Body of pancreas (tissue), 4 donors: ENCODE measurements at regions not wholly inside any gene's neighbourhood (a gene's known extent, or its start where the extent isn't known, plus 50 kb on each side); places are given as distances from the start of the nearest gene placed in this dataset.

Source experiments
- ATAC-seq: fragments of 150-250 bp; one replicate; pipeline ENCODE4 v1.9.1; 2016
- DNase-seq, 4 donors: peaks; one replicate each; pipeline ENCODE4 v3.0.0-alpha.2; 2019
- H3K27ac ChIP-seq, 4 donors: fragments of 200-600 bp; sonication (generic); 1 replicate in 3 of 4; 2 replicates in 1 of 4; pipeline versions ENCODE4 v1.5.1 to v1.6.1; 2016 to 2019; ENCODE audit warnings: mild to moderate bottlenecking in 1 of 4, mixed read lengths in 1 of 4, moderate library complexity in 1 of 4
- H3K27me3 ChIP-seq, 2 donors: fragments of 200-600 bp; sonication (generic); one replicate each; pipeline ENCODE4 v1.6.0; 2016; ENCODE audit warnings: mild to moderate bottlenecking in 1 of 2
- H3K36me3 ChIP-seq, 2 donors: fragments of 200-600 bp; sonication (generic); replicated peaks in 1 of 2; 2 replicates each; pipeline ENCODE4 v1.5.1; 2016; ENCODE audit warnings: low read depth in 2 of 2; ENCODE audit not compliant: insufficient read depth in 1 of 2
- H3K4me1 ChIP-seq: fragments of 200-600 bp; sonication (generic); one replicate; pipeline ENCODE4 v1.6.0; 2016
- H3K4me3 ChIP-seq, 2 donors: fragments of 200-600 bp; sonication (generic); 1 replicate in 1 of 2; 2 replicates in 1 of 2; pipeline ENCODE4 v1.5.1; 2016 to 2019
- H3K9me3 ChIP-seq, 3 donors: fragments of 200-600 bp; sonication (generic); 1 replicate in 2 of 3; 2 replicates in 1 of 3; pipeline ENCODE4 v1.5.1; 2016
- POLR2A ChIP-seq, 3 donors: fragments of 450-650 bp; IDR thresholded peaks; one replicate each; pipeline ENCODE4 v1.6.1; 2016; ENCODE audit warnings: antibody characterized with exemption in 3 of 3, mild to moderate bottlenecking in 2 of 3
- WGBS, 2 donors: methylation state at CpG; one replicate each; pipeline ENCODE4 v1.1.5; 2017; 5-methylcytosine and 5-hydroxymethylcytosine counted together
- intact Hi-C: fragments of 100-400 bp; cut with DNase I; formaldehyde crosslinking; loops from one replicate; pipeline ENCODE4 v1.15.1; 2023
- TF ChIP-seq, protein P1 (sequence below), 7 experiments: fragments of 450-650 bp in 4 of 7; fragments of 200-600 bp in 3 of 7; sonication (generic) in 3 of 7; IDR thresholded peaks; one replicate each; pipeline ENCODE4 v1.5.1; 2016 to 2019; ENCODE audit warnings: antibody characterized with exemption in 7 of 7

- no peak overlapping the region for H3K27ac ChIP-seq
- DNase-seq (no peak), ATAC-seq (no peak)
- H3K36me3 ChIP-seq: no peaks in the 10 kb centered on the region
- H3K27me3 ChIP-seq: no peaks in the 10 kb centered on the region
- H3K9me3 ChIP-seq: no peaks in the 10 kb centered on the region
- no peak overlapping the region for H3K4me3 ChIP-seq
- TF ChIP-seq, protein P1, sequence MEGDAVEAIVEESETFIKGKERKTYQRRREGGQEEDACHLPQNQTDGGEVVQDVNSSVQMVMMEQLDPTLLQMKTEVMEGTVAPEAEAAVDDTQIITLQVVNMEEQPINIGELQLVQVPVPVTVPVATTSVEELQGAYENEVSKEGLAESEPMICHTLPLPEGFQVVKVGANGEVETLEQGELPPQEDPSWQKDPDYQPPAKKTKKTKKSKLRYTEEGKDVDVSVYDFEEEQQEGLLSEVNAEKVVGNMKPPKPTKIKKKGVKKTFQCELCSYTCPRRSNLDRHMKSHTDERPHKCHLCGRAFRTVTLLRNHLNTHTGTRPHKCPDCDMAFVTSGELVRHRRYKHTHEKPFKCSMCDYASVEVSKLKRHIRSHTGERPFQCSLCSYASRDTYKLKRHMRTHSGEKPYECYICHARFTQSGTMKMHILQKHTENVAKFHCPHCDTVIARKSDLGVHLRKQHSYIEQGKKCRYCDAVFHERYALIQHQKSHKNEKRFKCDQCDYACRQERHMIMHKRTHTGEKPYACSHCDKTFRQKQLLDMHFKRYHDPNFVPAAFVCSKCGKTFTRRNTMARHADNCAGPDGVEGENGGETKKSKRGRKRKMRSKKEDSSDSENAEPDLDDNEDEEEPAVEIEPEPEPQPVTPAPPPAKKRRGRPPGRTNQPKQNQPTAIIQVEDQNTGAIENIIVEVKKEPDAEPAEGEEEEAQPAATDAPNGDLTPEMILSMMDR (IDR thresholded peaks at IDR 0.05): no peak
- TF ChIP-seq POLR2A (IDR thresholded peaks at IDR 0.05): no peak
- intact Hi-C loops: no loop called here
- no peaks in the 10 kb centered on the region for H3K4me1 ChIP-seq
- WGBS, 2 donors: 58 to 66% methylated on average over 6 of the region's 6 CpGs
Measured at GRCh38 chr10:9274206-9274755, 1219.8 kb downstream of the GATA3 start.

DNA sequence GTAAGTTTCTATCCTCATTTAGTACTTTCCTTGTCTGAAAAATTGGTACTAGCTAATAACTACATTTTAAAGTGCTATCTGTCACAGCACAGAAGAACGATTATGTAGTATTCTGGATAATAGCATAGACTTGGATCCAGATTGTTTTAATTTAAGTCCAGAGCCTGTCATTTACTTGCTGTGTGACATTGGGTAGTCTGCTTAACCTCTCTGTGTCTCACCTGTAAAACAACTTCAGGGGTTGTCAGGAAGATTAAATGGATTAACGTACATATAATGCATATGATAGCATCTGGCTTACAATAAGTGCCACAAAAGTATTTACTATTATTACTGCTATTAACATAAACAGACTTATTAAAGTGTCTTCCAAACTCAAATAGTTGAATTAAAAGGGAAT, 1221.4 kb downstream of the GATA3 start:
- H3K27ac ChIP-seq: no peak overlapping the region
- no peak for TF ChIP-seq POLR2A (IDR thresholded peaks at IDR 0.05)
- TF ChIP-seq, protein P1 (IDR thresholded peaks at IDR 0.05): no peak
- H3K27me3 ChIP-seq: no peaks in the 10 kb centered on the region
- no peak for DNase-seq
- no peaks in the 10 kb centered on the region for H3K36me3 ChIP-seq
- WGBS, 2 donors: 41 to 43% methylated on average over 2 of the region's 2 CpGs
- H3K4me3 ChIP-seq: no peak overlapping the region
- no peak for ATAC-seq
- H3K9me3 ChIP-seq: no peaks in the 10 kb centered on the region
- intact Hi-C loops: no loop called here
- H3K4me1 ChIP-seq: no peaks in the 10 kb centered on the region

DNA sequence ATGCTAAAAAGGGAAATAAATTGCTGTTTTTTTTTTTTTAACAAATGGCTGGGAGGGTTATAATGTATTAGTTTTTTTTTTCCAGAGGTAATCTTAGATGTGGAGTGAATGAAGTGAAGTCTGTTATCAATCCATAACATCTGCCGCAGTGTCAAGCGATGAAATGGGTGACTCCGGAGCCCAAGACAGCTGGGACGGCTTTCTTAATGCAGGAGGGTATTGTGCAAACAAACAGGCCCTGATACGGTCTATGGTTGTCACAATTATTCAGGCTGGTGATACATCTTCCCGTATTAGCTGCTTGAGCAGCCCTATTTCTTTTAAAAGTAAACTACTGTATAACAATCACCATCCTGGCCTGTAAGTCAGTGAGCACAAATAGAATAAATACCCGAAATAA, 1231.2 kb downstream of the GATA3 start:
- Histone ChIP-seq H3K27me3 (no peaks in the 10 kb centered on the region), H3K36me3 (no peaks in the 10 kb centered on the region), H3K4me1 (no peaks in the 10 kb centered on the region), H3K9me3 (no peaks in the 10 kb centered on the region), H3K27ac (no peak overlapping the region), H3K4me3 (no peak overlapping the region)
- no peak for TF ChIP-seq POLR2A (IDR thresholded peaks at IDR 0.05)
- TF ChIP-seq, protein P1 (IDR thresholded peaks at IDR 0.05): no peak
- intact Hi-C loops: no loop called here
- ATAC-seq: no peak
- no peak for DNase-seq
- 62 to 70% methylated on average over 7 of the region's 7 CpGs for WGBS, 2 donors

DNA sequence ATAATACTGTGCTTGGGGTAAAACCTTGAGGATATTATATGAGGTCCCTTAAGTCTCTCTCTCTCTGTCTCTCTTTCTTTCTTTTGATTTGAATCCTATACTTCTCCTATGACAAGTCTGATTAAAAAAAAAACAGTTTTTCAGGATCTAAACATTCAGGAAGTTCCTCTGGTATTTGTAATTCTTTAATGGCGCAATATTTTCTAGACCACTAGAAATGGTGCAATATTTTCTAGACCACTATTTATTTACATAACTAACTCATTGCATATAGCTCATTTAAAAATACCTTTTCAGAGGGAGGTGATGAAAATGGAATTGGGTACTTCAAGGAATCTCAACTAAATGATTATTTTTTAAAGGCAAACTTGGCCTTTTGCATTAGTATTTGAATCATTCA, 1235.3 kb downstream of the GATA3 start:
- Histone ChIP-seq H3K27ac (no peak overlapping the region), H3K27me3 (no peaks in the 10 kb centered on the region), H3K4me3 (no peak overlapping the region), H3K4me1 (no peaks in the 10 kb centered on the region), H3K9me3 (no peaks in the 10 kb centered on the region), H3K36me3 (no peaks in the 10 kb centered on the region)
- intact Hi-C loops: no loop called here
- WGBS, 2 donors: 71 to 79% methylated on average over 1 of the region's 1 CpG
- DNase-seq (no peak), ATAC-seq (no peak)
- TF ChIP-seq, protein P1 (IDR thresholded peaks at IDR 0.05): no peak
- TF ChIP-seq POLR2A (IDR thresholded peaks at IDR 0.05): no peak

- H3K4me3 ChIP-seq: no peak overlapping the region
- H3K4me1 ChIP-seq: no peaks in the 10 kb centered on the region
- H3K27ac ChIP-seq: no peak overlapping the region
- WGBS, 2 donors: 19 to 43% methylated on average over 1 of the region's 1 CpG
- H3K27me3 ChIP-seq: no peaks in the 10 kb centered on the region
- no peak for ATAC-seq
- no peak for TF ChIP-seq POLR2A (IDR thresholded peaks at IDR 0.05)
- TF ChIP-seq, protein P1 (IDR thresholded peaks at IDR 0.05): no peak
- no peaks in the 10 kb centered on the region for H3K36me3 ChIP-seq
- intact Hi-C loops: no loop called here
- DNase-seq: no peak
- no peaks in the 10 kb centered on the region for H3K9me3 ChIP-seq
Measured at GRCh38 chr10:9291081-9291480, 1236.6 kb downstream of the GATA3 start.
